ENCODE measurements at regions not wholly inside any gene's neighbourhood (a gene's known extent, or its start where the extent isn't known, plus 50 kb on each side); places are given as distances from the start of the nearest gene placed in this dataset.

DNA sequence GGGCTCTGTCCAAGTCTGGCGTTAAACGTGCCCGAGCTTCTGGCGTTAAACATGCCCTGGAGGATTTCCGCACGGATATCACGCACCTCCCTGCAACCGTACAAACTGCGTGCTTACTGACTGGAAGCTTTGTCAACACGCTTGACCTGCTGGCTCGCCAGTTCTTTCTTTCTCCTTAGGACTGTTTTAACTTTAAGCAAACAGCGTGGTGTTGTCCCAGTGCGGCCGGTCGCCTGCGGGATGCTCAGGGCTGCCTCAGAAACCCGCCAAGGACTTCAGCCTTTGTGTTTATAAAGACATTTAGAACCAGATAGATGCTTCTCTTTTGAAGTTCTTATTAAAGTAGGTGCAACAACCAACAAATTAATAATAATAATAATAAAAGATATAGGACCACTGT lies 946.0 kb downstream of the RAB28 start:
- H3K36me3 ChIP-seq = no peaks in the 10 kb centered on the region
- H3K4me3 ChIP-seq = no peak overlapping the region
- DNase-seq (ENCODE audit: low spot score in 2 of 2) = no peak
- intact Hi-C loops (cut with DNase I; ENCODE audit: low total_unique reads) = no loop called here
- no peak overlapping the region for H3K27ac ChIP-seq
- no peaks in the 10 kb centered on the region for H3K4me1 ChIP-seq
- TF ChIP-seq POLR2AphosphoS5 (IDR thresholded peaks at IDR 0.05) = no peak
- no peak for TF ChIP-seq POLR2A (IDR thresholded peaks at IDR 0.05)
- TF ChIP-seq, protein P1, sequence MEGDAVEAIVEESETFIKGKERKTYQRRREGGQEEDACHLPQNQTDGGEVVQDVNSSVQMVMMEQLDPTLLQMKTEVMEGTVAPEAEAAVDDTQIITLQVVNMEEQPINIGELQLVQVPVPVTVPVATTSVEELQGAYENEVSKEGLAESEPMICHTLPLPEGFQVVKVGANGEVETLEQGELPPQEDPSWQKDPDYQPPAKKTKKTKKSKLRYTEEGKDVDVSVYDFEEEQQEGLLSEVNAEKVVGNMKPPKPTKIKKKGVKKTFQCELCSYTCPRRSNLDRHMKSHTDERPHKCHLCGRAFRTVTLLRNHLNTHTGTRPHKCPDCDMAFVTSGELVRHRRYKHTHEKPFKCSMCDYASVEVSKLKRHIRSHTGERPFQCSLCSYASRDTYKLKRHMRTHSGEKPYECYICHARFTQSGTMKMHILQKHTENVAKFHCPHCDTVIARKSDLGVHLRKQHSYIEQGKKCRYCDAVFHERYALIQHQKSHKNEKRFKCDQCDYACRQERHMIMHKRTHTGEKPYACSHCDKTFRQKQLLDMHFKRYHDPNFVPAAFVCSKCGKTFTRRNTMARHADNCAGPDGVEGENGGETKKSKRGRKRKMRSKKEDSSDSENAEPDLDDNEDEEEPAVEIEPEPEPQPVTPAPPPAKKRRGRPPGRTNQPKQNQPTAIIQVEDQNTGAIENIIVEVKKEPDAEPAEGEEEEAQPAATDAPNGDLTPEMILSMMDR (IDR thresholded peaks at IDR 0.05) = no peak
- H3K9me3 ChIP-seq = no peaks in the 10 kb centered on the region
- H3K27me3 ChIP-seq = no peaks in the 10 kb centered on the region

- Histone ChIP-seq H3K27me3 (no peaks in the 10 kb centered on the region), H3K4me3 (no peak overlapping the region), H3K9me3 (no peaks in the 10 kb centered on the region), H3K4me1 (no peaks in the 10 kb centered on the region), H3K36me3 (no peaks in the 10 kb centered on the region), H3K27ac (no peak overlapping the region)
- intact Hi-C loops (cut with DNase I; ENCODE audit: low total_unique reads) = no loop called here
- no peak for DNase-seq (ENCODE audit: low spot score in 2 of 2)
- no peak for TF ChIP-seq POLR2AphosphoS5 (IDR thresholded peaks at IDR 0.05)
- no peak for TF ChIP-seq POLR2A (IDR thresholded peaks at IDR 0.05)
- TF ChIP-seq, protein P1 (IDR thresholded peaks at IDR 0.05) = no peak
Observed at GRCh38 chr4:12534684-12535083, 949.5 kb downstream of the RAB28 start.

GRCh38 chr4:12519426-12519825 lies 964.7 kb downstream of the RAB28 start:
- DNase-seq (ENCODE audit: low spot score in 2 of 2) = no peak
- intact Hi-C loops (cut with DNase I; ENCODE audit: low total_unique reads) = no loop called here
- no peak for TF ChIP-seq POLR2AphosphoS5 (IDR thresholded peaks at IDR 0.05)
- TF ChIP-seq, protein P1 (IDR thresholded peaks at IDR 0.05) = no peak
- TF ChIP-seq POLR2A (IDR thresholded peaks at IDR 0.05) = no peak
- H3K27ac ChIP-seq = no peak overlapping the region
- H3K4me1 ChIP-seq = no peaks in the 10 kb centered on the region
- no peaks in the 10 kb centered on the region for H3K36me3 ChIP-seq
- no peaks in the 10 kb centered on the region for H3K27me3 ChIP-seq
- peaks cover 0 to 10% of the 10 kb centered on the region in 2 donors for H3K9me3 ChIP-seq
- H3K4me3 ChIP-seq = no peak overlapping the region

DNA sequence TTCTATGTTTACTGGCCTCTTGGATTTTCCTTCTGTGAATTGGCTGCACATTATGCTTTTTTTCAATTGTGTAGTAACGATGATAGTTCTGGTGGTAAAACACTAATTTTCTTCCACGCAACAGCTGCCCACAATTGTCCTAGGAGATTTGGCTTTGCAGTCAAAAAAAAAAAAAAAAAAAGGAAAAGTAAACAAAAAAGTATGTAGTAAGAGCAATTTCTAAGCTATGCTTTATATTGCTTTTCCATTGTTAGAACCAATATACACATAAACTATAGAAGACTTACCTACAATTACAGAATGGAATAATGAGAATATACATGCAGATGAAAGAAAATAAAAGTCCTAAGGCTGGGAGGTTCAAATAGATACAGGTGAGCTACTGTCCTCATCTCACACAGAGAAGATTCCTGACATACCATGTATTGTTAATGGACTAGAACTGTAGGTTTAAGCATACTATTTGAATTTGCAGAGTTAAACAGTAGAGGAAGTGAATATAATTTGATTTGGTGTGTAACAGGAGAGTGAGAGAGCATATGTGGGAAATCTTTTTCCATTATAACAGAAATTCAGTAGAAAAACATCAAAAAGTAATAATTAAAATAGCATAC lies 976.2 kb downstream of the RAB28 start:
- no peak for TF ChIP-seq POLR2AphosphoS5 (IDR thresholded peaks at IDR 0.05)
- TF ChIP-seq, protein P1 (IDR thresholded peaks at IDR 0.05) = no peak
- TF ChIP-seq POLR2A (IDR thresholded peaks at IDR 0.05) = no peak
- DNase-seq (ENCODE audit: low spot score in 2 of 2) = no peak
- no peaks in the 10 kb centered on the region for H3K27me3 ChIP-seq
- no peaks in the 10 kb centered on the region for H3K9me3 ChIP-seq
- no peaks in the 10 kb centered on the region for H3K4me1 ChIP-seq
- H3K36me3 ChIP-seq = no peaks in the 10 kb centered on the region
- H3K4me3 ChIP-seq = no peak overlapping the region
- H3K27ac ChIP-seq = no peak overlapping the region
- intact Hi-C loops (cut with DNase I; ENCODE audit: low total_unique reads) = no loop called here

GRCh38 chr4:12500409-12500808 lies 983.7 kb downstream of the RAB28 start:
- Histone ChIP-seq H3K27me3 (no peaks in the 10 kb centered on the region), H3K27ac (no peak overlapping the region), H3K4me3 (no peak overlapping the region), H3K4me1 (no peaks in the 10 kb centered on the region), H3K9me3 (peaks cover 0 to 3% of the 10 kb centered on the region in 2 donors), H3K36me3 (no peaks in the 10 kb centered on the region)
- TF ChIP-seq, protein P1 (IDR thresholded peaks at IDR 0.05) = no peak
- TF ChIP-seq POLR2AphosphoS5 (IDR thresholded peaks at IDR 0.05) = no peak
- intact Hi-C loops (cut with DNase I; ENCODE audit: low total_unique reads) = no loop called here
- DNase-seq (ENCODE audit: low spot score in 2 of 2) = no peak
